CD14-positive monocyte (primary cell): ENCODE measurements at regions not wholly inside any gene's neighbourhood (a gene's known extent, or its start where the extent isn't known, plus 50 kb on each side); places are given as distances from the start of the nearest gene placed in this dataset.

Source experiments
- DNase-seq, 3 donors: peaks; one replicate each; pipeline ENCODE4 v3.0.0-alpha.2; 2011 to 2022
- H2AFZ ChIP-seq: 2 replicates; pipeline ENCODE4 v1.6.0; 2012; ENCODE audit warnings: mild to moderate bottlenecking, low read depth, low read length, inconsistent platforms; ENCODE audit not compliant: insufficient read depth, poor library complexity, severe bottlenecking
- H3K27ac ChIP-seq, 2 donors: 1 replicate in 1 of 2; 2 replicates in 1 of 2; pipeline ENCODE4 v1.5.1; 2012 to 2013; ENCODE audit warnings: low read length in 2 of 2, control low read depth in 1 of 2, inconsistent platforms in 1 of 2, low read depth in 1 of 2, mild to moderate bottlenecking in 1 of 2
- H3K27me3 ChIP-seq, 2 donors: one replicate each; pipeline versions ENCODE4 v1.6.0 to v1.6.1; 2011 to 2013; ENCODE audit warnings: low read length in 2 of 2; ENCODE audit not compliant: control insufficient read depth in 2 of 2, insufficient read depth in 2 of 2
- H3K36me3 ChIP-seq, 2 donors: replicated peaks in 1 of 2; 1 replicate in 1 of 2; 2 replicates in 1 of 2; pipeline versions ENCODE4 v1.5.1 to v1.6.1; 2012 to 2013; ENCODE audit warnings: low read length in 2 of 2, control low read depth in 1 of 2, inconsistent platforms in 1 of 2, mild to moderate bottlenecking in 1 of 2; ENCODE audit not compliant: insufficient read depth in 2 of 2, control insufficient read depth in 1 of 2
- H3K4me1 ChIP-seq, 2 donors: 1 replicate in 1 of 2; 2 replicates in 1 of 2; pipeline versions ENCODE4 v1.5.1 to v1.6.1; 2012 to 2013; ENCODE audit warnings: low read length in 2 of 2, control low read depth in 1 of 2, inconsistent platforms in 1 of 2, mild to moderate bottlenecking in 1 of 2, moderate library complexity in 1 of 2; ENCODE audit not compliant: insufficient read depth in 2 of 2, control insufficient read depth in 1 of 2
- H3K4me2 ChIP-seq: replicated peaks from 2 replicates; pipeline ENCODE3; 2012; ENCODE audit warnings: low read length, moderate library complexity, mild to moderate bottlenecking; ENCODE audit not compliant: poor library complexity, severe bottlenecking; ENCODE audit errors: extremely low read depth
- H3K4me3 ChIP-seq, 3 experiments: fragments of 200-600 bp in 1 of 3; sonication (generic) in 1 of 3; replicated peaks in 1 of 3; 1 replicate in 2 of 3; 2 replicates in 1 of 3; pipeline ENCODE4 v1.5.1; 2011 to 2013; ENCODE audit warnings: low read length in 3 of 3, mild to moderate bottlenecking in 3 of 3, control low read depth in 2 of 3, low read depth in 2 of 3, inconsistent platforms in 1 of 3, moderate library complexity in 1 of 3
- H3K79me2 ChIP-seq: 2 replicates; pipeline ENCODE4 v1.6.0; 2012; ENCODE audit warnings: mild to moderate bottlenecking, control low read depth, inconsistent platforms, low read length, moderate library complexity; ENCODE audit not compliant: insufficient read depth
- H3K9ac ChIP-seq: 2 replicates; pipeline ENCODE4 v1.6.0; 2017; ENCODE audit warnings: low read length, mild to moderate bottlenecking; ENCODE audit not compliant: insufficient read depth, poor library complexity, severe bottlenecking
- H3K9me3 ChIP-seq, 2 donors: replicated peaks in 1 of 2; 1 replicate in 1 of 2; 2 replicates in 1 of 2; pipeline versions ENCODE4 v1.5.1 to v1.6.1; 2012 to 2013; ENCODE audit warnings: low read length in 2 of 2, control low read depth in 1 of 2; ENCODE audit not compliant: control insufficient read depth in 1 of 2, insufficient read depth in 1 of 2
- H4K20me1 ChIP-seq: 2 replicates; pipeline ENCODE4 v1.6.0; 2012; ENCODE audit warnings: mild to moderate bottlenecking, low read length, control low read depth, moderate library complexity; ENCODE audit not compliant: insufficient read depth
- H3K27ac Mint-ChIP-seq, 7 donors: one replicate each; pipeline ENCODE4 v1.8.0; 2020; ENCODE audit warnings: mild to moderate bottlenecking in 7 of 7, mixed read lengths in 7 of 7, moderate library complexity in 6 of 7, inconsistent platforms in 2 of 7
- H3K27me3 Mint-ChIP-seq, 3 donors: one replicate each; pipeline ENCODE4 v1.8.0; 2021 to 2022; ENCODE audit warnings: low read depth in 3 of 3, mild to moderate bottlenecking in 3 of 3, mixed read lengths in 3 of 3, moderate library complexity in 3 of 3, inconsistent platforms in 1 of 3
- H3K36me3 Mint-ChIP-seq, 2 donors: one replicate each; pipeline ENCODE4 v1.8.0; 2020; ENCODE audit warnings: mixed read lengths in 2 of 2, inconsistent platforms in 1 of 2, mild to moderate bottlenecking in 1 of 2
- H3K4me1 Mint-ChIP-seq: one replicate; pipeline ENCODE4 v1.8.0; 2020; ENCODE audit warnings: mild to moderate bottlenecking, mixed read lengths
- H3K4me3 Mint-ChIP-seq, 2 donors: one replicate each; pipeline ENCODE4 v1.8.0; 2020; ENCODE audit warnings: mild to moderate bottlenecking in 2 of 2, mixed read lengths in 2 of 2, moderate library complexity in 1 of 2
- H3K9me3 Mint-ChIP-seq, 7 donors: one replicate each; pipeline ENCODE4 v1.8.0; 2020 to 2022; ENCODE audit warnings: mixed read lengths in 7 of 7, mild to moderate bottlenecking in 6 of 7, moderate library complexity in 6 of 7, inconsistent platforms in 2 of 7
- WGBS: methylation state at CpG from one replicate; pipeline ENCODE4 v1.1.5; 2013; ENCODE audit warnings: missing lambda C conversion rate; ENCODE audit not compliant: insufficient coverage; 5-methylcytosine and 5-hydroxymethylcytosine counted together
- intact Hi-C, 2 donors: fragments of 100-400 bp; cut with micrococcal nuclease; formaldehyde crosslinking; loops; one replicate each; pipeline versions ENCODE4 v1.15.0 to v1.15.1; 2023
- TF ChIP-seq, protein P1 (sequence below): fragments of 200-600 bp; IDR thresholded peaks from one replicate; pipeline ENCODE4 v1.8.0; 2022; ENCODE audit warnings: antibody characterized with exemption, mild to moderate bottlenecking

DNA sequence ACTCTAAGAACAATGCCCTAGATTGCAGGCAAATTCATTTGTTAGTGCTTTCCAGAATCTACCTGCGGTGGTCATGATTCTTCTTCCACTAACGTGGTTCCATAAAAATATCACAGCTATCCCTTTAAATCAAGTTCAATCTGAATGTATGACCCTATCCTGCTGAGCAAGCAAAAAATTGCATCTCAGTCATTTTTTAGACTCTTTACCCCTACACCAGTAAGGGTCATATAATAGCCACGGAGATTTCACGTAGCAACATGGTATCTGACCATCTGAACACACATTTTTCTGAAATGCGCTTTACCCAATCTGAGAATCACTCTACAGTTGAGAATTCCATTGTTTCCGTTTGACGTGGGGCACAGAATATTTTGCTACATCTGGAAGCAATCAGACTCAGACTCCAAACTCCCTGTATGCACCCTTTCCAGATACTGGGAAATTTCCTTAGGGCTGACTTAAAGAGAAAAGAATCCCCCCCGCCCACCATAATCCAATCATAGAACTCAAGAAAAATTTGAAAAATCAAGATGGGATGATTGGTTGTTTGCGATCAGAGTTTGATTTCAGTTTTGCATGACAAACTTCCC lies 699.2 kb upstream of the ZP4 start:
- Histone ChIP-seq H3K4me2 (no peak overlapping the region), H3K27ac (no peak overlapping the region), H3K36me3 (no peaks in the 10 kb centered on the region), H3K4me3 (no peak overlapping the region), H3K79me2 (no peaks in the 10 kb centered on the region), H4K20me1 (no peaks in the 10 kb centered on the region), H3K27me3 (no peaks in the 10 kb centered on the region), H3K4me1 (no peaks in the 10 kb centered on the region), H3K9me3 (no peaks in the 10 kb centered on the region), H2AFZ (no peak overlapping the region), H3K9ac (no peak overlapping the region)
- intact Hi-C loops: no loop called here
- WGBS: 86% methylated on average over 5 of the region's 9 CpGs
- no peak overlapping the region for H3K4me3 Mint-ChIP-seq
- no peaks in the 10 kb centered on the region for H3K36me3 Mint-ChIP-seq
- DNase-seq: no peak
- H3K27ac Mint-ChIP-seq: no peak overlapping the region
- TF ChIP-seq, protein P1, sequence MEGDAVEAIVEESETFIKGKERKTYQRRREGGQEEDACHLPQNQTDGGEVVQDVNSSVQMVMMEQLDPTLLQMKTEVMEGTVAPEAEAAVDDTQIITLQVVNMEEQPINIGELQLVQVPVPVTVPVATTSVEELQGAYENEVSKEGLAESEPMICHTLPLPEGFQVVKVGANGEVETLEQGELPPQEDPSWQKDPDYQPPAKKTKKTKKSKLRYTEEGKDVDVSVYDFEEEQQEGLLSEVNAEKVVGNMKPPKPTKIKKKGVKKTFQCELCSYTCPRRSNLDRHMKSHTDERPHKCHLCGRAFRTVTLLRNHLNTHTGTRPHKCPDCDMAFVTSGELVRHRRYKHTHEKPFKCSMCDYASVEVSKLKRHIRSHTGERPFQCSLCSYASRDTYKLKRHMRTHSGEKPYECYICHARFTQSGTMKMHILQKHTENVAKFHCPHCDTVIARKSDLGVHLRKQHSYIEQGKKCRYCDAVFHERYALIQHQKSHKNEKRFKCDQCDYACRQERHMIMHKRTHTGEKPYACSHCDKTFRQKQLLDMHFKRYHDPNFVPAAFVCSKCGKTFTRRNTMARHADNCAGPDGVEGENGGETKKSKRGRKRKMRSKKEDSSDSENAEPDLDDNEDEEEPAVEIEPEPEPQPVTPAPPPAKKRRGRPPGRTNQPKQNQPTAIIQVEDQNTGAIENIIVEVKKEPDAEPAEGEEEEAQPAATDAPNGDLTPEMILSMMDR: no peak
- H3K27me3 Mint-ChIP-seq: peaks cover 0 to 4% (median 0%) of the 10 kb centered on the region in 3 donors
- H3K9me3 Mint-ChIP-seq: peaks cover 0 to 14% (median 8%) of the 10 kb centered on the region in 7 donors
- H3K4me1 Mint-ChIP-seq: peaks cover 3% of the 10 kb centered on the region

DNA sequence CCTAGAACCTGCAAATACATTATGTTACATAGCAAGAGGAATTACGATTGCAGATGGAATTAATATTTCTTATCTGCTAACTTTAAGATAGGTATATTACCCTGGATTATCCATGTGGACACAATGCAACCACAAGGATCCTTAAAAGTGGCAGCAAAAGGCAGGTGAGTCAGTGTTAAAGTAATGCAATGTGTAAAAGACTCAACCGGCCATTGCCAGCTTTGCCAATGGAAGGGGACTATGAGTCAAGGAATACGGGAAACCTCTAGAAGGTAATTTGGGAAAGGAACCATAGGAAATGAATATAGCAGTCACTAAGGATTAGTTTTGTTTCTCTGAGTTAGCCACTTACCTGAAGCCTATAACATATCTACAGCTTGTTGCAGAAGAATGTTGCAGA lies 692.1 kb upstream of the ZP4 start:
- H3K27ac Mint-ChIP-seq: no peak overlapping the region
- Histone ChIP-seq H4K20me1 (no peaks in the 10 kb centered on the region), H3K9ac (no peak overlapping the region), H3K4me2 (no peak overlapping the region), H3K4me3 (no peak overlapping the region), H3K4me1 (no peaks in the 10 kb centered on the region), H3K36me3 (no peaks in the 10 kb centered on the region), H3K27me3 (no peaks in the 10 kb centered on the region), H3K27ac (no peak overlapping the region), H3K79me2 (no peaks in the 10 kb centered on the region), H2AFZ (no peak overlapping the region), H3K9me3 (no peaks in the 10 kb centered on the region)
- intact Hi-C loops: no loop called here
- no peak for DNase-seq
- TF ChIP-seq, protein P1: no peak
- H3K4me3 Mint-ChIP-seq: no peak overlapping the region
- peaks cover 0 to 13% (median 6%) of the 10 kb centered on the region in 7 donors for H3K9me3 Mint-ChIP-seq
- peaks cover 0 to 4% (median 0%) of the 10 kb centered on the region in 3 donors for H3K27me3 Mint-ChIP-seq
- H3K36me3 Mint-ChIP-seq: no peaks in the 10 kb centered on the region
- peaks cover 3% of the 10 kb centered on the region for H3K4me1 Mint-ChIP-seq
- no CpG with 5 or more reads among the region's 3 CpGs for WGBS
